Large intestine (tissue), 3 donors: ENCODE measurements at regions not wholly inside any gene's neighbourhood (a gene's known extent, or its start where the extent isn't known, plus 50 kb on each side); places are given as distances from the start of the nearest gene placed in this dataset.
"Not testable (repeated sequence)": the region's sequence is repeated elsewhere in the genome, so short reads cannot be mapped to it uniquely, and the experiment has no call there.

Source experiments
- DNase-seq, 2 donors: peaks; one replicate each; pipeline versions ENCODE4 v3.0.0 to v3.0.0-alpha.2; 2013
- H3K27ac ChIP-seq: one replicate; pipeline ENCODE4 v1.5.1; 2013; ENCODE audit warnings: low read length
- H3K27me3 ChIP-seq: 2 replicates; pipeline ENCODE4 v1.6.1; 2013; ENCODE audit warnings: low read length; ENCODE audit not compliant: control insufficient read depth, insufficient read depth
- H3K36me3 ChIP-seq: 2 replicates; pipeline ENCODE4 v1.6.1; 2013; ENCODE audit warnings: low read length; ENCODE audit not compliant: control insufficient read depth, insufficient read depth
- H3K4me1 ChIP-seq: one replicate; pipeline ENCODE4 v1.6.1; 2013; ENCODE audit warnings: low read length; ENCODE audit not compliant: control insufficient read depth, insufficient read depth
- H3K4me3 ChIP-seq: one replicate; pipeline ENCODE4 v1.5.1; 2013; ENCODE audit warnings: low read length
- H3K9me3 ChIP-seq: one replicate; pipeline ENCODE4 v1.6.1; 2013; ENCODE audit warnings: mild to moderate bottlenecking, low read depth, low read length, moderate library complexity; ENCODE audit not compliant: control insufficient read depth
- whole genome bisulfite sequencing: methylation state at CpG from one replicate; pipeline ENCODE4 v1.1.5; 2013; ENCODE audit warnings: low lambda C conversion rate; ENCODE audit not compliant: insufficient coverage; 5-methylcytosine and 5-hydroxymethylcytosine counted together

DNA sequence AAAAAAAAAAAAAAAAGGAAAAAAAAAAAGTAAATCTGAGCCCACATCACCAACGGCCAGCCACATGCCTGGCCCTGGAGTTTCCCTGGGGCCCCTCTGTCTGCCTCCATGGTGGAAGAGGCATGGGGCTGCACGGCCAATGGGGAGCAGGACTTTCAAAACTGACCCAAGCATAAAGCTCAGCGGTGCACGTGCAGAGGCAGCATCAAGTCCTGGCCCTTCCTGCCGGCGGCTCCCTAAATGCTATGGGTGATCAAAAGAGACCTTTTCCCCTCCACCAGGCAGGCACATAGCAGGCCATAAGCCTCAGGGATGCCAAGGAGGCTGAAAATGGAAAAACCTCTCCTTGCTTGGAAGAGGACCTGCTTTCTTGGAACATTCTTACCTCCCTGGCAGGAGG is 94.3 kb downstream of the OAT start:
- no peaks in the 10 kb centered on the region for H3K9me3 ChIP-seq
- no peak overlapping the region for H3K4me3 ChIP-seq
- DNase-seq, result no peak

DNA sequence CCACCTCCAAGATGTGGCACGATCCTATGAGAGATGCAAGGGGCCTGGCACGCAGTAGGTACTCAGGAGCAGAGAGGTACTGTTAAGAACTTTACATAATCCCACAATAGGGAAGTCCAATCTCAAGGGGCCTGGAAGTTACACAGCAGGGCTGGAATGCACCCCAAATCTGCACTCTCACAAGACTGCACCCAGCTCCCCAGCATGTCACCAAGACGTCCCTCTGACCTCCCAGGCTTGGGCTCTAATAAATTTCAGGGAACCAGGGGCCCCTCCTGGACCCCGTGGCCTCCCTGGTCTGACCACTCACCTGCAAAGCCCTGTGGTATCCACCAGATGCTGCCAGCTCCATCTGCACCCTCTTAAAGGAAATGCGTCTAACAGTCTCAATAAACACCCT is 94.9 kb downstream of the OAT start:
- no peaks in the 10 kb centered on the region for H3K4me1 ChIP-seq
- no CpG with 5 or more reads among the region's 5 CpGs for WGBS
- no peaks in the 10 kb centered on the region for H3K9me3 ChIP-seq
- H3K27me3 ChIP-seq, result no peaks in the 10 kb centered on the region
- no peak overlapping the region for H3K4me3 ChIP-seq
- no peak overlapping the region for H3K27ac ChIP-seq
- H3K36me3 ChIP-seq, result no peaks in the 10 kb centered on the region
- no peak for DNase-seq

More for the DNA sequence above, 94.3 kb downstream of the OAT start:
- no peak overlapping the region for H3K27ac ChIP-seq
- no peaks in the 10 kb centered on the region for H3K27me3 ChIP-seq
- no peaks in the 10 kb centered on the region for H3K36me3 ChIP-seq
- no peaks in the 10 kb centered on the region for H3K4me1 ChIP-seq
- WGBS, result no CpG with 5 or more reads among the region's 6 CpGs

DNA sequence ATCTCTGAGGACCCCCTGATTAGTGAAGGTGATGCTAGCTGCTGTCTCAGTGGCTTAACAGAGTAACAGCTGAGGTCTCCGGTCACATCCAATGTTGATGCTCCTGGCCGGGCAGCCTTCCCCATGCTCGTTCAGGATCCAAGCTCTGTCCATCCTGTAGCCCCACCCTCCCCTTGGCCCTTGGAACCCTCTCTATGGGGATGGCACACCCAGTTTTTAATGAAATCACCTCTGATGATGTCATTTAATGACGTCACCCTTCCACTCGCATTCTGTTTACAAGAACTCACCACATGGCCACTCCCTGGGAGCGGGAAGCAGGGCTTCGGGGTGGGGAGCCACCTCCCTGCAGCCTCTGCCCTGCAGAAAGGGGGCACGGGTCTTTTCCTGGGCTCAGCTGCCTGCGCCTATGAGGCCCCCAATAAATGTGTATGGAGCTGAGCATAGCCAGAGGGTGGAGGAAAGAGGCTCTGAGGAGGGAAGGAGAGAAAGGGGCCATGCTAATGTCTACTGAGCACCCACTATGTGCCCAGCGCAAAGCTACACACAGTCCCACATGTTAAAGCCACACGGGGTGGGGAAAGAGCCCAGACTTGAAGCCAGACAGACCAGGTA is 95.5 kb downstream of the OAT start:
- Histone ChIP-seq H3K27ac (no peak overlapping the region), H3K27me3 (no peaks in the 10 kb centered on the region), H3K4me1 (no peaks in the 10 kb centered on the region), H3K9me3 (no peaks in the 10 kb centered on the region), H3K4me3 (no peak overlapping the region), H3K36me3 (no peaks in the 10 kb centered on the region)
- DNase-seq, result no peak
- WGBS, result no CpG with 5 or more reads among the region's 11 CpGs

DNA sequence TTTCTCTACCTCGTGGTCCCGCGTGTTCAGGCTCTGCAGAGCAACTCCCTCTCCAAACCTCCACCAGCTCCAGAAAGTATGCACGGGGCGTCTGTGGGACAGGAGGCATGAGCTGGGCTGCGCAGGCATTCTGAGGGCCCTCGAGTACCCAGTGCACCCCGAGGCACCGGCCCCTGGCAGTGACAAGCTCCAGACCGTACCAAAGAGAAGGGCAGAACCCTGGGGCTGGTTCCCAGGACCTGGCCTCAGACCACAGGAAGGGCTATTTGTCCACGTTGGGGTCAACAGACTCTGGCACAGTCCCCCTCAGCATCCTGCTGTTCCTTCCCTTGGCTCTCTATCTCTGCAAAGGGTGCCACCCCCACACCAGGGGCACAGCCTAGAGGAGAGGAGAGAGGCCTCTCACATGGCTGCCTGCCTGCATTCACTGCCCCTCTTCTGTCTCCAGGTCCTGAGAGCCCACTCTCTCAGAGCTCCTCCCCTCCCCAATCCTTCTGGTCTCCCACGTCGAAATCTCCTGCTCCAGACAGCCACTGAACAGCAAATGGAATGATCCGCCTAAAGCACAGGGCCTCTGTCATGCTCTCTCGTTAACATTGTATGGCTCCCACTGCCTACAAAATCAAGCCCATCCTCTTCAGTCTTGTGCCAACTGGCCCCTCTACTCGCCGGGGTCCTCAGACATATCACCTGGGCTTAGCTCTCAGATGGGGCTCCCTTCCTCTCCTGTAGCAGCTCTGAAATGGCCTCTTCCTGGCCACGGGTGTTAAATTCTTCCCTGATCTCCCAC is 96.3 kb downstream of the OAT start:
- WGBS, result no CpG with 5 or more reads among the region's 18 CpGs
- Histone ChIP-seq H3K9me3 (no peaks in the 10 kb centered on the region), H3K27ac (no peak overlapping the region), H3K4me1 (no peaks in the 10 kb centered on the region), H3K27me3 (no peaks in the 10 kb centered on the region), H3K4me3 (no peak overlapping the region), H3K36me3 (no peaks in the 10 kb centered on the region)
- no peak for DNase-seq

DNA sequence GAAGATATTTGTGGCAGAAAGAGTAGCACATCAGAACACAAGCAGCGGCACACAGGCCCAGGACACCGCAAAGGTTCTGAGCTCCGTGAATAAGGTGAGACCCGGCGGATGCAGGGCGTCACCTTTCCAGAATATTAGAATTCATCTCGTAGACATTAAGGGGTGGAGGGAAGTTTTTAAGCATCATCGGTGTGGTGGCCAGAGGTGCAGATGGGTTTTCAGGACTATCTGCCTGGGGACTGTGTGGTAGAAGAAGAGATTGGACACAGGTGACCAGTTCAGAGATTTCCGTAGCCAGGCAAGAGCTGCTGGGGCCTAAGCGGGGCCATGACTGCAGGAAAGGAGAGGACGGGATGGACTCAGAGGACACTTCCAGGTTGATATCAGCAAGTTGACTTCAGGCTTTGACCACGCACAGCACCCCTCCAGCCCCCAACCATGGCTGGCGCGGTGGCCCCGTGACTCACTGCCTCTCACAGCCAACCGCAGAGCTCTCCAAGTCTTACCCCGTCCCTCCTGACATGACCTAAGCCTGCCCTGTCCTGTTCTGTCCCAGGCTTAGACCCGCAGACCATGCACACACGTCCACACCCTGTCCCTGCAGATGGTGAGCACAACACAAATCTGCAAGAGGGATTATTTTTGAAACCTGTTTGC is 97.2 kb downstream of the OAT start:
- 100% methylated on average over 1 of the region's 19 CpGs for WGBS

DNA sequence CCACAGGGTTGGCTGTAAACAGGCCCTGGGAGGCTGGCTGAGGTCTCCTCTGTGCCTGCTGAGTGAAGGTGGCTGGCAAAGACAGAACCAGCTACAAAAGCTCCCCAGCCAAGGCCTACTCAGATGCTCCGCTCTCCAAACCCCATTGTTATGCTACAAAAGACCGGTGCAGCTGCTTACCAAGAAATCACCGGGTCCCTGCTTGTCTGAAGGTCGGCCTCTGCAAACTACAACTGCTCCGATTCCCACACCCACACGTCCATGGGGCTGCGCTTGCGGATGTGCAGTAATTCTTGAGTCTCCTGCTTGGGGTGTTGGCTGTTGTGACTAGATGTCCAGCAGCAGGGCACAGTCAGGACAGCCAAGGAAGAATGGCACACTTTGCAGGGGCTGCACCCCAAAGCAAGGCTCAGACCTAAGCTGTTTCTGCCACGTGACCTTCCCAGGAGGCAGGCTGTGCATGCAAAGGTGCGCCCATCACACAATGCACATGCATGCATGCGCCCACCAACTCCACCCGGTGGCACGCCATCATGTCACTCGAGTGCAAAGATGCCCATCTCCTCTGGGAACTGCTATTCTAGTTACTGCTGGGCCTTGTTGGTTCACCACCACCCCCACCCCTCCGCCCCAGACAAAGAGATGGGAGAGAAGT is 97.8 kb downstream of the OAT start:
- no peaks in the 10 kb centered on the region for H3K9me3 ChIP-seq
- no peak overlapping the region for H3K27ac ChIP-seq
- no peaks in the 10 kb centered on the region for H3K36me3 ChIP-seq
- no peak overlapping the region for H3K4me3 ChIP-seq
- DNase-seq, result no peak
- H3K4me1 ChIP-seq, result no peaks in the 10 kb centered on the region
- no peaks in the 10 kb centered on the region for H3K27me3 ChIP-seq
- no CpG with 5 or more reads among the region's 15 CpGs for WGBS

More for the DNA sequence above, 97.2 kb downstream of the OAT start:
- Histone ChIP-seq H3K9me3 (no peaks in the 10 kb centered on the region), H3K36me3 (no peaks in the 10 kb centered on the region), H3K4me1 (no peaks in the 10 kb centered on the region), H3K4me3 (no peak overlapping the region), H3K27me3 (no peaks in the 10 kb centered on the region), H3K27ac (no peak overlapping the region)
- DNase-seq, result no peak

DNA sequence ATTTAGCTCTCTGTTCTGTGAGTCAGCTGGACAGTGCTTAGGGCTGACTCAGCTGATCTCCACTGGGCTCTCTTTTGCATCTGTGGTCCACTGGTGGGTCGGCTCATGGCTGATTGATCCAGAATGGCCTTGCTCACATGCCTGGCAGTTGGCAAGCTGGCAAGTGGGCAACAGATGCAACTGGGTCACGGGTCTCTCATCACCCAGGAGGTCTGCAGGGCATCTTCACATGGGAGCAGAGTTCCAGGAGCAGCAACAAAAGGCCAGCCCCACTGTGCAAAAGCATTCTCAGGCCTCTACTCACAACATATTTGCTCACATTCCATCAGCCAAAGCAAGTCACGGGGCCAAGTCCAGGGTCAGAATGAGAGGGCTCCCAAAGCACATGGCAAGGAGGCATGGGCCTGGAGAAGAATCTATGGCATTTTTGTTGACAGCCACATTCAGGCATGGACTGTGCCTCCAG is 98.8 kb downstream of the OAT start:
- Histone ChIP-seq H3K27ac (no peak overlapping the region), H3K4me3 (no peak overlapping the region), H3K4me1 (no peaks in the 10 kb centered on the region), H3K27me3 (no peaks in the 10 kb centered on the region), H3K9me3 (no peaks in the 10 kb centered on the region), H3K36me3 (no peaks in the 10 kb centered on the region)
- DNase-seq, result no peak
- WGBS, result no CpG with 5 or more reads among the region's 3 CpGs

DNA sequence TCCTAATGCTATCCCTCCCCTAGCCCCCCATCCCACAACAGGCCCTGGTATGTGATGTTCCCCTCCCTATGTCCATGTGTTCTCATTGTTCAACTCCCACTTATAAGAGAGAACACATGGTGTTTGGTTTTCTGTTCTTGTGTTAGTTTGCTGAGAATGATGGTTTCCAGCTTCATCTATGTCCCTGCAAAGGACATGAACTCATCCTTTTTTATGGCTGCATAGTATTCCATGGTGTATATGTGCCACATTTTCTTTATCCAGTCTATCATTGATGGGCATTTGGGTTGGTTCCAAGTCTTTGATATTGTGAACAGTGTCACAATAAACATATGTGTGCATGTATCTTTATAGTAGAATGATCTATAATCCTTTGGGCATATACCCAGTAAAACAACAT is 99.2 kb downstream of the OAT start:
- not testable (repeated sequence) for H3K36me3 ChIP-seq, DNase-seq, H3K4me3 ChIP-seq, H3K27me3 ChIP-seq, H3K9me3 ChIP-seq, H3K27ac ChIP-seq, H3K4me1 ChIP-seq

DNA sequence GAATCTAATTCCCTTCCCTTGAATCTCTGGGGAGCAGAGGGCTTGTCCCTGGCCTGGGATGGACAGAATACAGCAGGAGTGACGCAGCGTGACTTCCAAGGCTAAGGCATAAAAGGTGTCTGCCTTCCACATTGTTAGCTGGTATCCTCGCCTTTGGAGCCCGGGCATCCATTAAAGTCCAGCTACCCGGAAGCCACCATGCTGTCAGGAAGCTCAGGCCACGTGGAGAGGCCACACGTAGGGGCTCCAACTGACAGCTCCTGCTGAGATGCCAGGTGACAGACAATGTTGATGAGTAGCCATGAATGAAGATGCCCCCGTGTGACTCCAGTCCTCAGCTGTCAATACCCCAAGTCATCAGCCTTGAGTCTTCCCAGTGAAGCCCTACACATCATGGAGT is 99.9 kb downstream of the OAT start:
- WGBS, result no CpG with 5 or more reads among the region's 8 CpGs
- Histone ChIP-seq H3K9me3 (no peaks in the 10 kb centered on the region), H3K4me3 (no peak overlapping the region), H3K27me3 (no peaks in the 10 kb centered on the region), H3K4me1 (no peaks in the 10 kb centered on the region), H3K27ac (no peak overlapping the region), H3K36me3 (no peaks in the 10 kb centered on the region)
- DNase-seq, result no peak

DNA sequence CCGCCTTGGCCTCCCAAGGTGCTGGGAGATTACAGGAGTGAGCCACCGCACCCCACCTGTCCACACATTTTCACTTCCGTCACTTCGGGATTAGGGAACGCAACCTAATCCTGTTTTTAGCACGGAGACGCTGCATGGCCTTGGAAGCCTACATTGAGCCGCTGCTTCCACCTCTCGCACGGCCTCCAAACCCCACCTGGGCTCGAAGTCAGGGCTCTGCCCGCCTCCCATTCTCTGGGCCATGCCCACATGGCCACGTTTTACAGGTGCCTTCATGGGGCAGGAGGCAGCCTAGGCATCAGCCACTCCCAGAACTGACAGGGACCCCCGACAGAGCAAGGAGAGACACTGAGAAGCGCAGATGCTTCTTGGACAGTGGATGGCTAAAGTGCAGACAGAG is 100.6 kb downstream of the OAT start:
- H3K9me3 ChIP-seq, result no peaks in the 10 kb centered on the region
- H3K36me3 ChIP-seq, result no peaks in the 10 kb centered on the region
- H3K27me3 ChIP-seq, result no peaks in the 10 kb centered on the region
- 100% methylated on average over 1 of the region's 15 CpGs for WGBS
- DNase-seq, result no peak
- no peaks in the 10 kb centered on the region for H3K4me1 ChIP-seq
- no peak overlapping the region for H3K27ac ChIP-seq
- no peak overlapping the region for H3K4me3 ChIP-seq
